ENCODE measurements at regions not wholly inside any gene's neighbourhood (a gene's known extent, or its start where the extent isn't known, plus 50 kb on each side); places are given as distances from the start of the nearest gene placed in this dataset.

- Histone ChIP-seq H3K4me1 (ENCODE audit: insufficient read depth, low read length, poor library complexity, severe bottlenecking) (no peaks in the 10 kb centered on the region), H2AFZ (ENCODE audit: low read length) (no peak overlapping the region), H3K4me2 (ENCODE audit: low read depth, low read length, poor library complexity, severe bottlenecking) (no peak overlapping the region)
These were observed 170.8 kb downstream of the TMX1 start for GRCh38 chr14:51410897-51411296.

GRCh38 chr14:51419685-51420084 is 179.6 kb downstream of the TMX1 start:
- Histone ChIP-seq H3K36me3 (ENCODE audit: insufficient read depth, low read length) (no peaks in the 10 kb centered on the region), H3F3A (ENCODE audit: low read depth) (no peaks in the 10 kb centered on the region), H3K9me2 (replicated peaks; ENCODE audit: low read depth, low read length) (no peaks in the 10 kb centered on the region), H2AFZ (ENCODE audit: low read length) (no peak overlapping the region), H3K4me3 (ENCODE audit: low read length, poor library complexity, severe bottlenecking) (no peak overlapping the region), H3K9me3 (ENCODE audit: insufficient read depth, low read depth, low read length) (peaks cover 16% of the 10 kb centered on the region; the same call in 1 of the 2 replicates), H3K4me1 (ENCODE audit: insufficient read depth, low read length, poor library complexity, severe bottlenecking) (no peaks in the 10 kb centered on the region), H3K79me2 (ENCODE audit: insufficient read depth, low read length) (no peaks in the 10 kb centered on the region), H3K9ac (ENCODE audit: low read depth, low read length, poor library complexity, severe bottlenecking) (no peak overlapping the region), H3K27me3 (ENCODE audit: insufficient read depth, low read length, poor library complexity, severe bottlenecking) (peaks cover 13% of the 10 kb centered on the region), H3K4me2 (ENCODE audit: low read depth, low read length, poor library complexity, severe bottlenecking) (no peak overlapping the region), H4K20me1 (ENCODE audit: insufficient read depth, low read length, poor library complexity, severe bottlenecking) (no peaks in the 10 kb centered on the region)
- TF ChIP-seq EZH2phosphoT487 (IDR thresholded peaks at IDR 0.05; ENCODE audit: borderline replicate concordance): no peak
- TF ChIP-seq CTCF (conservative IDR thresholded peaks at IDR 0.05; ENCODE audit: low read length): no peak

More at GRCh38 chr14:51410897-51411296, 170.8 kb downstream of the TMX1 start:
- Histone ChIP-seq H3K4me3 (ENCODE audit: low read length, poor library complexity, severe bottlenecking) (no peak overlapping the region), H3K79me2 (ENCODE audit: insufficient read depth, low read length) (no peaks in the 10 kb centered on the region), H3K36me3 (ENCODE audit: insufficient read depth, low read length) (no peaks in the 10 kb centered on the region), H3K9ac (ENCODE audit: low read depth, low read length, poor library complexity, severe bottlenecking) (no peak overlapping the region), H3F3A (ENCODE audit: low read depth) (no peaks in the 10 kb centered on the region), H3K9me2 (replicated peaks; ENCODE audit: low read depth, low read length) (no peaks in the 10 kb centered on the region), H4K20me1 (ENCODE audit: insufficient read depth, low read length, poor library complexity, severe bottlenecking) (no peaks in the 10 kb centered on the region), H3K9me3 (ENCODE audit: insufficient read depth, low read depth, low read length) (no peaks in the 10 kb centered on the region), H3K27me3 (ENCODE audit: insufficient read depth, low read length, poor library complexity, severe bottlenecking) (peaks cover 18% of the 10 kb centered on the region)
- TF ChIP-seq CTCF (conservative IDR thresholded peaks at IDR 0.05; ENCODE audit: low read length): no peak
- TF ChIP-seq EZH2phosphoT487 (IDR thresholded peaks at IDR 0.05; ENCODE audit: borderline replicate concordance): no peak

- H3K27me3 ChIP-seq (ENCODE audit: insufficient read depth, low read length, poor library complexity, severe bottlenecking): peaks cover 13% of the 10 kb centered on the region
These were observed 182.7 kb downstream of the TMX1 start for GRCh38 chr14:51422704-51423103.

More at GRCh38 chr14:51422704-51423103, 182.7 kb downstream of the TMX1 start:
- TF ChIP-seq CTCF (conservative IDR thresholded peaks at IDR 0.05; ENCODE audit: low read length) (no peak), EZH2phosphoT487 (IDR thresholded peaks at IDR 0.05; ENCODE audit: borderline replicate concordance) (no peak)
- H3K9ac ChIP-seq (ENCODE audit: low read depth, low read length, poor library complexity, severe bottlenecking): no peak overlapping the region
- no peaks in the 10 kb centered on the region for H3K79me2 ChIP-seq (ENCODE audit: insufficient read depth, low read length)
- H3K4me2 ChIP-seq (ENCODE audit: low read depth, low read length, poor library complexity, severe bottlenecking): no peak overlapping the region
- H3K36me3 ChIP-seq (ENCODE audit: insufficient read depth, low read length): no peaks in the 10 kb centered on the region
- H4K20me1 ChIP-seq (ENCODE audit: insufficient read depth, low read length, poor library complexity, severe bottlenecking): no peaks in the 10 kb centered on the region
- H2AFZ ChIP-seq (ENCODE audit: low read length): no peak overlapping the region
- H3K4me1 ChIP-seq (ENCODE audit: insufficient read depth, low read length, poor library complexity, severe bottlenecking): no peaks in the 10 kb centered on the region
- peaks cover 16% of the 10 kb centered on the region; the same call in 1 of the 2 replicates for H3K9me3 ChIP-seq (ENCODE audit: insufficient read depth, low read depth, low read length)
- no peak overlapping the region for H3K4me3 ChIP-seq (ENCODE audit: low read length, poor library complexity, severe bottlenecking)
- H3F3A ChIP-seq (ENCODE audit: low read depth): no peaks in the 10 kb centered on the region
- H3K9me2 ChIP-seq (replicated peaks; ENCODE audit: low read depth, low read length): no peaks in the 10 kb centered on the region
